NCI-H2196 (cell line): ENCODE measurements at regions not wholly inside any gene's neighbourhood (a gene's known extent, or its start where the extent isn't known, plus 50 kb on each side); places are given as distances from the start of the nearest gene placed in this dataset.

Source experiments
- DNase-seq: peaks from one replicate; lab custom pipeline; 2025; ENCODE audit not compliant: unreplicated experiment; lab: John Stamatoyannopoulos, UW

DNA sequence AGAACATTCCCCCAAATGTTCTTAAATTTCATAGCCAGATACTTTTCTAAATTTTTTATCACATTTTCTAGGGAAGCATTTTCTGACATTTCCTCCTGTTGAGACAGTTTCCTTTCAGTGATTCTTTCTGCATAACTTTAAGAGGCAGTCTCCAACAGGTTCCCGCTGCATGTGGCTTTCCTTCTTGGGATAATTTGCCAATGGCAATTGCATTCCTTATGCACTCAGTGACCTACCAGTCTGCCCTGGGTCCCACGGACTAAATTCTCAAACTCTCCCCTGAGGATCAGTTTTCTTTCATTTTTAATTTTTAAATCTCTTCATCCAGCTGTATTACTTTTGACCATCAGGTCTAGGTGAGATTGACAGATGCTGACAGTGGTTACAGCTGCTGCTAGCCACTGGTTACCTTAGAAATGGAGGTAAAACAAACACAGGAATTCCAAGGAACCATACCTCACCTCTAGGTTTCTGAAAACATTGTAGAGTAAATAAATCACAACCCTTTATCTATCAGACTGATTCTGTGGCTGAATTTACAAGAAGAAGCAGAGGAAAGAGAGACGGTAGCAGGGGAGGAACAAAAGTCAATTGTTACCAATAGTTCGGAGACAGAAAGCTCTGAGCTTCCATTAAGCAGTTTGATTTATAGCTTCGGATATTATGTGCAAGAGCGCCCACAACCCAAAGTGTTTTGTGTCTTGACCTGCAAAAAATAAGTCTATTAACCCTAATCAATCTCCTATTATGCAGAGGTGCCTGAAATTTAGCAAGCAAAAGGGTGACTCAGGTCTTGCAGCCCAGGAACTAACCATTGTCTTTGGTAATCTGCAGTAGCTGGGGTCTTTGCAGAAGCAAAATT, 216.0 kb downstream of the PMP22 start:
- DNase-seq: no peak

DNA sequence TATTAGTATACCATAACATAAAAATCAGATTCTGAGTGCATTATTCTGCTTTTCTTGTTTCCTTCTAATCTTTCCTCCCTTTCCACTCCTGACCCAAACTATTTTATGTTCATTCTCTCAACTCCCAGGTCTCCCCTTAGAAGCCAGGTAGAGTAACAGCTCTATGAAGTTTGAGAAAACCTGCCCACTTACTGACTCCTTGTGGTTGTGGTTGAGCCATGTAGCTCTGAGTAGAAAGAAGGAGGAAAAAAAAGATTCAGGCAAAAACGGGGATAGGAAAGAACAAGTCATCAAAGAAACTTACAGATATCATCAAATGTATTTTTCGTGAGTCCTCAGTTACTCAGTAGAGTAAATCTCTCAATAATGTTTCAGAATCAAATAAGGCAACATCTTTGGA, 216.7 kb downstream of the PMP22 start:
- DNase-seq: no peak

DNA sequence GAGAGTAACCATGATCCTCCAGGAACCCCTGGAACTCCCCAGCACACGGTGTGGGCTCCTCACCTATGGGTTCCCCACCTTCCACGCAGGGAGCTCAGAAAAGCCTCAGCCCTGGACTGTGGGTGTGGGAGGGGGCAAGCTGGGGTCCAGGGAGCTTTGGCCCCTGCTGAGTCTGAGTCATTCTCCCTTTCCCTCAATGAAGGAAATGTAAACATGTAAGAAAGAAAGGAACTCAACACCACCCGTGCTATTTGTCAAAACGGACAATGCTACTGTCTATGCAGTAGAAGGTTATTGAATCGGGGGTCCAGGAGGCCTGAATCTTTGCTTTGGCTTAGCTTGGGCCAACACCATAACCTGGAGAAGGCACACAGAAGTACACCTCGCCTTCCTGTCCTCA, 222.8 kb downstream of the PMP22 start:
- DNase-seq: no peak

DNA sequence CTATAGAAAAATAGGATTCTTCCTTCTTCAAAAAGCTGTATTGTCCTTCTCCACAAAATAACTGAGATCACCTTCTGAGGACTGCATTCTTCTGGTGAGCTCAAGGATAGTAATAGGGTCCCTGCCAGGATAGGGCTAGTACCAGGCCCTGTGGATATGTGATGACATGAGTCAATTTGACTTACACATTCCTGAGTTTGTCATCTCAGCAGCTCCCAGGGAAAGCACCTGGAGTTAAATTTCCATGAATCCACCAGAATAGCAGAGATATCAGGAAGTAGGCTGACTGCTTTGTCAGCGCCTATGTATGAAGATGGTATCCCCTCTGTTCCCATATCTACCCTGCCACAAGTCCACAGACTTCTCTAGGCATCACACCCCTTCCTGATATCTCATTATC, 225.8 kb downstream of the PMP22 start:
- no peak for DNase-seq

DNA sequence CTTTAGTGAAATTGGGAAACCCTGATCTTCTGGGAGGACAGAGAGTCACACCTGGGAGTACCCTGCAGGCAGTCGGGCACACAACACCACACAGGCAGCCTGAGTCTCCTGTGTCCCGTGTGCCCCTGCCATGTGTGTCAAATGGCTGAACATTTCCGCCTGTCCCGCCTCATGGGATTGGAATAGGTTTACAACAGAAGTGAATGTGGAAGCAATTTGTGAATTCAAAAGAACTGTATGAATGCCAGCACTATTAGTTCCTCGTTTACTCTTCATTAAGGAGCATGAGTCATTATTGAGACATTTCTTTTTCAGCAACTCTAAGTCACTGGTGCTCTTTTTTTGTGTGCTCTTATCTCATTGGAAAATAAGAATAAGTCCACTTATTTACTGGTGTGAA, 226.5 kb downstream of the PMP22 start:
- DNase-seq: no peak

DNA sequence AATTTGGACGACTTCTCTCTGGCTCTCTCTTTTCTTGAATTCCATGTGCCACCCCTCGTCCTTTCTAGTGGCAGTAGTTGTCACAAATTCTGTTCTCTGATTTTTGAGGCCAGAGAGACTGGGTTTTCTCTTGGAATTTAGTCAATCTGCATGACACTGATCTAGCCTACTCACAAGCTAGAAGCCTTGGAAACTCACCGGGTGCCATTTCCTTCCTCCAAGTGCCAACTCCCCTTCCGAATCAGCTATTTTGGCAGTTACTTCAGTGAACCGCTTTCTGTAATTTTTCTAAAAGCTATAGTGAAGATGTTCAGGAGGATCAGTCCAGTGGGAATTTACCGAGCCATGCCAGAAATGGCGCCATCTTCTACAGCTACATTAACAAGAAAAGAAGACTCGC, 228.9 kb downstream of the PMP22 start:
- DNase-seq: no peak

DNA sequence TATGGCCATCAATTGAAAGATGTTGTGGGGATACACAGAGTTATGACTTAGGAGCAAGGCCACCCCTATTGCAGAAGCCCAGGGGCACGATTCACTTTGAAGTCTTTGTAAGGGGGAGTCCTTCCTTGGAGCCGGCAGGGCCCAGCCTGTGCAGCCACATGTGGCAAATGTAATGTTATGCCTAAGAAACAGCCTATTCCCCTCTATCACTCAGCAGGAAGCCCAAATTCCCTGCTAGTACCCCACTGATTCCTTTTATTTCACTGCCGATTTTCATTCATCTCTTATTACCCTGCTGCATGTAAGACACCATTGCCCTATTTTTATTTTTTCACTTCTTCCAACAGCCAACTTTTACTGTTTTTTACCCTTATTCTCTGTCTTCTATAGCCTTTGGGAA, 233.2 kb downstream of the PMP22 start:
- no peak for DNase-seq

DNA sequence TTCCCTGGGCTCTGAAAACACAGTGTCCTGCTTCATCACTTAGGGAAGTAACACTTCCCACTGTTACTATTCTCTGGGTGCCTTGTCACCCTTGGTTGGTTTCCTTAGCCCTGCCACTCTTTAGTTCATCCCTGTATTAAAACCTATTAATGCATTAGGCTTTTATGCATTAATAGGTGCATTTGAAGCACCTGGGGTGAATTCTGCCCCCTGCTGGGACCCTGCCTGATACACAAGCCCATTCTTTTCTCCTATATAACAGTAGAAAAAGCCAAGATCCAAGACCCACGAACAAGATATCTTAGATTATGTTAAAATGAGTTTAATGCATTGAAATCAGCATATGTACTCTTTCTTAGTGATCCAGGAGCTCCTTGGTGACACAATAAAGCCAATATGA, 235.7 kb downstream of the PMP22 start:
- DNase-seq: no peak

DNA sequence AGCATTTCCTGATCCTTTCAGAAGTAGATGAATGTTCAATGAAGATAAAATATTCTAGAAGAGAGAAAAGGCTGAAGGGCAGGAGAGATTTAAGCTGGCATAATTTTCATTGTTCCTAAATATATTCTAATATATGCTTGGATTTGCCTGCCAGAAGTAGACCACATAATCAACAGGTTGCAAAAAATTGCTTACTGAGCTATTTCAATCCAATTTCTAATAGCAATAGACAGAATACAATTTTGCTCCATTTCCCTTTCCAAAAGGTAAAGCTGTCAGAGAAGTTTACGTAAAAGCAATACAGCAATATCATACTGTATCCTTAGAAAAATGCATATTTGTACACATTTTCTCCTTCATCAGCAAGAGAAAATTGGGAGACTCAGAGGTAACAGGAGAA, 237.3 kb downstream of the PMP22 start:
- DNase-seq: no peak

DNA sequence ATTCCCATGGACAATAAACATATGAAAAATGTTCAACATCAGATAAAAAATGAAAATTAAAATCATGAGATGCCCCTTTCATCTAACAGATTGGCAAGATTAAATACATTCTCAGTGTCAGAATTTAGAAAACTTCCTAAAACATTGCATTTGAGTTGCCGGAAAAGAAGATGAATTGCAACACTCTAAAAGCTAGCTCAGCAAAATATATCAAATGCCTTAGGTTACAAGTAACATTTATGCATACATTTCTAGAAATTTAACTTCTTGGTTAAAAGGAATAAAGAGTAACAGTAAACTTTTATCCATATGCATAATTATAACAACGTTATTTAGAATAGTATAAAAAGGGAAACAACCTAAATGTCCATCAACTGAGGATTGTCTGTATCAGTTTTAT, 239.0 kb downstream of the PMP22 start:
- DNase-seq: no peak

DNA sequence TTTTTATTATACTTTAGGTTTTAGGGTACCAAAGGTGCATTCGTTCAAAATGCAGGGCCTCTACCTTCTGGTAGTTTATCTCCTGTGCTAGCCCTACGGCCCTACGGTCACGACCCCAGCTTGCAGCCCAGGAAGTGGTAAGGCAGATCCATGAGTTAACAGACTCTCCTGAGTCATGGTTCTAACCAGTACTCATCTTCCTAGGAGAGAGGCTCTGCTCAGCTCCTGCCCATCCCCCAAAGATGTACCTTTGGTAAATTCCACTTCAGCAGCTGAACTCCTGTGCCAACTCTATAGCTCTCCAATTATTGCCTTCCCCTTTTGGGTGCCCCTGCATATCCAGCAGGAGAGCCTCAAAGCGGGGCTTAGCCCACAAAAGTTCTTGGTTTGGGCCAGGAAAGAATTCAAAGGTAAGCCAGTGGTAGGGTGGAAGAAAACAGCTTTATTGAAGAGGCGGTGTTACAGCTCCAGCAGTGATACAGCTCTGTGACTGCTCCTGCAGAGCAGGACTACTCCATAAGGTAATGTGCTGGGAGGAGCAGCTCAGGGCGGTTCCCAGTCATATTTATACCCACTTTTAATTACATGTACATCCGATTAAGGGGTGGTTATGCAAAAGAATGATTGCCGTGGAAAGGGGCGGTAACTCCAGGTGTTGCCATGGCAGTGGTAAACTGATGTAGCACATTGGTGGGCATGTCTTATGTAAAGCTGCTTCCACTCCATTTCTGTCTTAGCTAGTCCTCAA, 241.4 kb downstream of the PMP22 start:
- no peak for DNase-seq

DNA sequence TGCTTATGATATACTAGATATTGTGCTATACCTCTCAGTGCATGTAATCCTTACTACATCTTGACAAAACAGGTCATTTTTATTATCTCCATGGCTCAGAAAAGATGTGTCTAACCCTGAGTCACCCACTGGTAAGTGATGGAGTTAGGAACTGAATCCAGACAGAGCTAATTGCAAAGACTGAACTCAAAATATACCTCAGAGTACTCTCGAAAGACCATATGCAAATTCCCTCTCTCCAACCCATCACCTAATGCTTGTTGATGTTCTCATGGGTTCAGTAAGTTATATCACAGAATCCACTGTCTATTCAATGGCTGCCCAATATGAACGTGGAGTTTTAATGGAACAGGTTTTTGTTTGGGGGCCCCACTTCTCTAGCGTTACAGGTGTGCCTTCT, 246.0 kb downstream of the PMP22 start:
- no peak for DNase-seq

DNA sequence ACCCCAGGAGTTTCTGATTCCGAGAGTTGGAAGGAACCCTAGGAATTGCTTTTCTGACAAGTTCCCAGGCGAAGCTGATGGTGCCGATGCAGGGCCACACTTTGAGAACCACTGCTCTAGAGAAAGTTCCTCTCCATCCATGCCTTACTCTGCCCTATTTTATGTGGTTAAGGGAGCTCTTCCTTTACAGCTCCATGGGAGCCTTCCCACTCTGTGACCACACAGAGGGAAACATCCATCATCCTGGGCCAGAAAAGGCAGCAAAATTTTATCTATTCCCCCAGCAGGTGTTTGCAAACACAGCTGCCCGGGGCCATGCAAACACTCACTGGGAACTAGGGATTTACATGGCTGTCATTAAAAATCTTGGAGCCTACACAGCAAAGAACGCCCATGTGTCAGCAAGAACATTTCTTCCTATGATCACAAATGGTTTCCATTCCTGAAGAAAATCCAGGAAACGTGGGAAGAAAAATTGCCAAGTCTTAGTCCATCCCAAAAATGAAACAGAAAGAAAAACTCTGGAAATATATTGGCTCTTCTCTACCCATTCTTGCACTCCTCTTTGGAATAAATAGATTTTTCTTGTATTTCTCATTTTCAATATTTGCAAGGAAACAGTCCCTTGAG, 252.7 kb downstream of the PMP22 start:
- no peak for DNase-seq

DNA sequence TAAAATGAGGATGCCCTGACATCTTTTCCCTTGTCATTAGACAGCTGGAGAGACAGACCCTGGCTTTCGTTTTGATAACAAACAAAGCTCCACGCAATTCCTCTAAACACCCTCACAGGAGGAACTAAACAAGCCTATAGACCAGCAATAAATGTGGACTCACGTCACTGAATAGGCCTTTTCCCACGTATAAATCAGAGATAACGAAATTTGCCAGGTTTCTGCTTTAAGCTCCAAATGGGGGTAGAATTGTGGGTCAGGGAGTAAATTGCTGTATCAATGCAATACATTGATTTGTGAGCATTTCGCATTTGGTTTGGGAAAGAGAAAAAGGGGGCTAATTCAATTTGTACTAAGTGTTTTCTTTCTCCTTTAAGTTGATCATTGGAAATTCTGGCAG, 256.0 kb downstream of the PMP22 start:
- DNase-seq: no peak

DNA sequence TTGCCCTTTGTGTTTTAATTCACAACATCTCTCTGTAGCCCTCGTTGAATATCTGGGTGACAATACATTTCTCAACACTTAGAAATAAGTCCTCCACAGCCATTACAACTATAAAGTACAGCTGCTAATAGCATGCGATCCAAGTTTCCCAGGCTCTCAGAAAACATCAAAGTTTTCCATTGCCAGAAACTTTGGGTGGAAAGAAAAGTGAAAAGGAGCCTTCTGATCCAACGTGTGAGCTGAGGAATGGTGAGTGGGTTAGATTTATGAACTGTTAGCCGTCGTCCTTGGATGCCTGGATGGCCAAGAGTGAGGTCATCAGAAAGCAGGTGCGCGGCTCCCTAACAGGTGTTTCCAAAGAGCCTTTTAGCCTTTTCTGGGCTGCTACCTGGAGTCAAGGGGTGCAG, 258.0 kb downstream of the PMP22 start:
- no peak for DNase-seq

DNA sequence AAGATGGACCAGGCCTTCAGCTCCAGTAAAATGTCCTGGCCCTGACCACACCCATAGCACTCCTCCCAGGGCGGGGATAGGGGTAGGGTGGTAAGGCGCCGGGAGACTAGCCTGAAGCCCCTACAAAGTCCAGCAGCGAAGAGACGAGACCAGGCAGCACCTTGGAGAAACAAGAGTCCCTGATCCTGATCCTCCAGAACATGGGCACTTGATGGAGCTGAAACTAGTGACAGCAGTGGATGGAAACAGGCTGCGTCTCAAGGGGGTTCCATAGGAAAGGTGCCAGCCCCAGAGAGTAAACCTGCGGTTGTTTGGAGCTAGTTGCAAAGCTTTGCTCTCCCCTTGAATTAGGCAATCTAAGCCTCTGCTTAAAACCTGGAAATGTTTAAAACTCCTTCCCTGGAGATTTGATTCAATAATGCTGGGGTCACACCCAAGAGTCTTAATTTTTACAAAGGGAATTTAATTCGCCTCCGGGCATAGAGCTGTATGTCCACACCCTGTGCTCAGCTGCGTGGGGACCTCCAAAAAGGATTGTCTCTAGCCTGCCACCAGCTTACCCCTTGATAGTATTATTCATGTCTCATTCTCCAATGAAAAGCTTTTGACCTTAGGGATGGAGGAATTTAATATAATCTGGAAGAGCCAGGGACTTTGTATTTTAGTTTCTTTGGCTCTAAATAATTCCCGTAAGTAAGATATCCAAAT, 258.6 kb downstream of the PMP22 start:
- no peak for DNase-seq

DNA sequence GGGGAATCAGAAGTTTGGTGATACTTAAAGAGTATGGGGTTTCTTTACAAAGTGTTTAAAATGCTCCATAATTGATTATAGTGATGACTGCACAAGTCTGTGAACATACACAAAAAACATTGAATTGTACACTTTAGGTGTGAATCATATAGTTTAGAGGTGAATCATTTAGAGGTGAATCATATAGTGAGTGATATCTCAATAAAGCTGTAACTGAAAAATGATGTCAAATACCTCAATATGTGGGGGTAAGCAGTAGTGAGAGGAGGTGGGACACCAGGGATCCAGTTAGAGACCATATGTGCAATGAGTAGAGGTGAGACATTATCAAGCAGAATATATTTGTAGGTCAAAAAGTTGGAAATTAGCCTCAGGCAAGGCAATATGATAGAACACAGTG, 264.5 kb downstream of the PMP22 start:
- no peak for DNase-seq

DNA sequence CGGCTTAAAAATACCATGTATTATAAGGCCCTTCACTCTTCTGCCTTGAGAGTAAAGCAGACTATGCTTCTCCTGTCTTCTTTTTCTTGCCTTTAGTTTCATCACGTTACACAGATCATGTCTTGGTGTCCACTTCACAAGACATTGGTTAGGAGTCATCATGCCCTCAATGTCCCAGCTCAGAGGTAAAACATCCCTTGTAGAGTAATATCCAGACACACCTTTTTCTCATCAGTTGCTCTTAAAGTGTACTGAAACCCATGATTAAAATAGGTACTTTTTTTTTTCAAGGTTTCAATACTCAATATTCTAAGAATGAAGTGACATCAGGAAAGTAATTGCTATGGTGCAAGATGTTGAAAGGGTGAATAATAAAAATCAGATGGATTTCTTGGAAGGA, 267.8 kb downstream of the PMP22 start:
- DNase-seq: no peak

DNA sequence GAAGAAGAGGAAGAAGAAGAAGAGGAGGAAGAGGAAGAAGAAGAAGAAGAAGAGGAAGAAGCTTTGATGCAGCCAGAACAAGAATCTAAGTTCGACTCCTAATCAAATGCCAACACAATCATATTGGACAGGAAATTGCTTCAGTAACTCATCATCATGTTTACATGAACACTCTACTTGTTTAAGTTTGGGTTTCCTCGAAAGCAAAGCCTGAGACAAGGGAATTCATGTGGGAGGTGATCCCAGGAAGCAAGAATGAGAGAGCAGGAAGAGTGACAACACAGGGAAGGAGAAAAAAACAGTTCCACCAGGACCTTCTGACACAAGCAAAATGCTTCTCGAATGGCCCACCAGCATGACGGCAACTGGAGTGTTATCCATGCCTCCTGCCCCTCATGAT, 279.0 kb downstream of the PMP22 start:
- DNase-seq: no peak

DNA sequence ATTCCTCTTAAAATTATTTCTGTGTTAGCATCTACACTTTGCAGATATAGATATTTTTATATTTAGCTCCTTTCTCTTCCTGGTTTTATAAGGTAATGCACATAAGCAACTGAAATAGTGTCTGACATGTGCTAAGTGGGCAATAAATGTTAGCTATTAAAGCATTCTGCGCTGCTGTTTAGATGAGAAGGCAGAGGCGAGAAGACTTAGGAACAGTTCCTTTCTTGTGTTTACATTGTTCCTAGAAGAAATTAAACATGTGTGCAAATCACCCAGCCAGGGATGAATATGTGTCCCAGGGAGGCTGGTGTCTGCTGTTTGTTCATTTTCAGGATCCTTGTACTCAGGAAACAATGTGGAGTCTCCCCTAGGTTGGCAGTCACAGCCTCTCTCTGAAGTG, 292.3 kb downstream of the PMP22 start:
- no peak for DNase-seq

DNA sequence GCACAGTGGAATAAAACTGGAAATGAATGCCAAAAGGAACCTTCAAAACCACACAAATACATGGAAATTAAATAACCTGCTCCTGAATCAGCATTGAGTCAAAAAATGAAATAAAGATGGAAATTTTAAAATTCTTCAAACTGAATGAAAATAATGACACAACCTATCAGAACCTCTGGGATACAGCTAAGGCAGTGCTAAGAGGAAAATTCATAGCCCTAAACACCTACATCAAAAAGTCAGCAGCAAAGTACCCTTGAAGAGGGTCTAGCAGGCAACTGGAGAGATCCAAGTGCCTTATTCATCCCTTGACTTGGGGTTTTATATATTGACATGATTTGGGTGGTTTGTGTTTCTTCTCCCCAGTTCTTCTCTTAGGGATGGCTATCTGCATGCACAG, 294.1 kb downstream of the PMP22 start:
- no peak for DNase-seq
